Mesothelial cell of epicardium (in vitro differentiated cells): ENCODE measurements at regions not wholly inside any gene's neighbourhood (a gene's known extent, or its start where the extent isn't known, plus 50 kb on each side); places are given as distances from the start of the nearest gene placed in this dataset.

Experiments
- DNase-seq, 2 experiments: peaks; one replicate each; pipeline ENCODE4 v3.0.0; 2021; ENCODE audit warnings: low spot score in 2 of 2; ENCODE audit not compliant: unreplicated experiment in 2 of 2
- H3K27ac Mint-ChIP-seq: 2 replicates; pipeline ENCODE4 v1.8.0; 2021; ENCODE audit warnings: mixed read lengths
- H3K27me3 Mint-ChIP-seq: 2 replicates; pipeline ENCODE4 v1.8.0; 2021; ENCODE audit warnings: low read depth, mixed read lengths
- H3K36me3 Mint-ChIP-seq: 2 replicates; pipeline ENCODE4 v1.8.0; 2021; ENCODE audit warnings: mixed read lengths
- H3K4me1 Mint-ChIP-seq: 2 replicates; pipeline ENCODE4 v1.8.0; 2021; ENCODE audit warnings: mixed read lengths
- H3K4me3 Mint-ChIP-seq: 2 replicates; pipeline ENCODE4 v1.8.0; 2021; ENCODE audit warnings: mild to moderate bottlenecking, moderate library complexity, mixed read lengths
- H3K9me3 Mint-ChIP-seq: 2 replicates; pipeline ENCODE4 v1.8.0; 2021; ENCODE audit warnings: mixed read lengths
- CTCF ChIP-seq: fragments of 200-600 bp; sonication (generic); IDR thresholded peaks from one replicate; pipeline ENCODE4 v1.5.0; 2021; ENCODE audit warnings: antibody characterized with exemption; ENCODE audit not compliant: unreplicated experiment

GRCh38 chr2:207330912-207331311 lies 165.2 kb upstream of the KLF7 start:
- no peak for TF ChIP-seq CTCF
- no peaks in the 10 kb centered on the region for H3K36me3 Mint-ChIP-seq
- H3K4me1 Mint-ChIP-seq = peaks cover 26% of the 10 kb centered on the region
- no peak overlapping the region for H3K27ac Mint-ChIP-seq
- H3K9me3 Mint-ChIP-seq = no peaks in the 10 kb centered on the region
- DNase-seq = no peak
- H3K4me3 Mint-ChIP-seq = no peak overlapping the region
- no peaks in the 10 kb centered on the region for H3K27me3 Mint-ChIP-seq

GRCh38 chr2:207331674-207332073 lies 165.9 kb upstream of the KLF7 start:
- H3K27ac Mint-ChIP-seq = no peak overlapping the region
- DNase-seq = no peak
- no peaks in the 10 kb centered on the region for H3K9me3 Mint-ChIP-seq
- H3K4me3 Mint-ChIP-seq = no peak overlapping the region
- H3K27me3 Mint-ChIP-seq = no peaks in the 10 kb centered on the region
- no peak for TF ChIP-seq CTCF
- peaks cover 26% of the 10 kb centered on the region for H3K4me1 Mint-ChIP-seq
- no peaks in the 10 kb centered on the region for H3K36me3 Mint-ChIP-seq

GRCh38 chr2:207332480-207333212 lies 166.9 kb upstream of the KLF7 start:
- TF ChIP-seq CTCF = no peak
- H3K4me1 Mint-ChIP-seq = peaks cover 26% of the 10 kb centered on the region
- H3K9me3 Mint-ChIP-seq = no peaks in the 10 kb centered on the region
- H3K36me3 Mint-ChIP-seq = no peaks in the 10 kb centered on the region
- DNase-seq = no peak
- no peaks in the 10 kb centered on the region for H3K27me3 Mint-ChIP-seq
- H3K4me3 Mint-ChIP-seq = no peak overlapping the region
- H3K27ac Mint-ChIP-seq = peak overlapping the region; percentile 14

- peaks cover 26% of the 10 kb centered on the region for H3K4me1 Mint-ChIP-seq
Observed at GRCh38 chr2:207333599-207334300, 168.0 kb upstream of the KLF7 start.

GRCh38 chr2:207334301-207334623 lies 168.5 kb upstream of the KLF7 start:
- no peak for TF ChIP-seq CTCF
- H3K4me1 Mint-ChIP-seq = peaks cover 23% of the 10 kb centered on the region
- no peak for DNase-seq

More at GRCh38 chr2:207333599-207334300, 168.0 kb upstream of the KLF7 start:
- DNase-seq = no peak
- Mint-ChIP-seq H3K9me3 (no peaks in the 10 kb centered on the region), H3K4me3 (peak overlapping the region; percentile 54), H3K27ac (peak overlapping the region; percentile 92), H3K36me3 (no peaks in the 10 kb centered on the region), H3K27me3 (no peaks in the 10 kb centered on the region)
- no peak for TF ChIP-seq CTCF

More at GRCh38 chr2:207334301-207334623, 168.5 kb upstream of the KLF7 start:
- peak overlapping the region; percentile 92 for H3K27ac Mint-ChIP-seq
- H3K27me3 Mint-ChIP-seq = no peaks in the 10 kb centered on the region
- H3K36me3 Mint-ChIP-seq = no peaks in the 10 kb centered on the region
- H3K9me3 Mint-ChIP-seq = no peaks in the 10 kb centered on the region
- H3K4me3 Mint-ChIP-seq = peak overlapping the region; percentile 54
